ACHN (cell line): ENCODE measurements at regions not wholly inside any gene's neighbourhood (a gene's known extent, or its start where the extent isn't known, plus 50 kb on each side); places are given as distances from the start of the nearest gene placed in this dataset.

Experiments used
- DNase-seq: peaks from one replicate; pipeline ENCODE4 v3.0.0-alpha.2; 2015
- in situ Hi-C: cut with HindIII; loops from 2 replicates; pipeline ENCODE4 v1.10.0; 2017; ENCODE audit warnings: low sequenced_read_pairs, low pct_ligation_motif_present, low pct_unique_long_range_greater_than_20kb

GRCh38 chr2:67667054-67667908, 270.1 kb downstream of the ETAA1 start:
- DNase-seq: no peak
- in situ Hi-C loops: no loop called here

- no peak for DNase-seq
- in situ Hi-C loops: no loop called here
Measured at GRCh38 chr2:67668538-67668937, 271.4 kb downstream of the ETAA1 start.

GRCh38 chr2:67669168-67669567, 272.0 kb downstream of the ETAA1 start:
- in situ Hi-C loops: no loop called here
- DNase-seq: no peak

- no peak for DNase-seq
- in situ Hi-C loops: no loop called here
Measured at GRCh38 chr2:67669766-67670165, 272.6 kb downstream of the ETAA1 start.

GRCh38 chr2:67670747-67671183, 273.6 kb downstream of the ETAA1 start:
- no peak for DNase-seq
- in situ Hi-C loops: no loop called here

- DNase-seq: no peak
- in situ Hi-C loops: no loop called here
Measured at GRCh38 chr2:67671464-67672450, 274.6 kb downstream of the ETAA1 start.

GRCh38 chr2:67674668-67675067, 277.5 kb downstream of the ETAA1 start:
- DNase-seq: no peak
- in situ Hi-C loops: no loop called here

- DNase-seq: no peak
- in situ Hi-C loops: no loop called here
Measured at GRCh38 chr2:67684991-67685390, 287.9 kb downstream of the ETAA1 start.

- no peak for DNase-seq
- in situ Hi-C loops: no loop called here
Measured at GRCh38 chr2:67686254-67686653, 289.1 kb downstream of the ETAA1 start.

- DNase-seq: no peak
- in situ Hi-C loops: no loop called here
Measured at GRCh38 chr2:67689186-67689585, 292.1 kb downstream of the ETAA1 start.

- in situ Hi-C loops: no loop called here
- no peak for DNase-seq
Measured at GRCh38 chr2:67689651-67690050, 292.5 kb downstream of the ETAA1 start.

GRCh38 chr2:67694445-67694844, 297.3 kb downstream of the ETAA1 start:
- no peak for DNase-seq
- in situ Hi-C loops: no loop called here

- in situ Hi-C loops: no loop called here
- DNase-seq: no peak
Measured at GRCh38 chr2:67701011-67701410, 303.9 kb downstream of the ETAA1 start.

- DNase-seq: no peak
- in situ Hi-C loops: no loop called here
Measured at GRCh38 chr2:67702284-67702683, 305.2 kb downstream of the ETAA1 start.

GRCh38 chr2:67702937-67703336, 305.8 kb downstream of the ETAA1 start:
- in situ Hi-C loops: no loop called here

GRCh38 chr2:67706082-67706481, 308.9 kb downstream of the ETAA1 start:
- no peak for DNase-seq
- in situ Hi-C loops: no loop called here

More at GRCh38 chr2:67702937-67703336, 305.8 kb downstream of the ETAA1 start:
- DNase-seq: no peak

- DNase-seq: no peak
- in situ Hi-C loops: no loop called here
Measured at GRCh38 chr2:67707896-67708295, 310.8 kb downstream of the ETAA1 start.

- DNase-seq: no peak
- in situ Hi-C loops: no loop called here
Measured at GRCh38 chr2:67709835-67710234, 312.7 kb downstream of the ETAA1 start.

GRCh38 chr2:67712484-67712883, 315.4 kb downstream of the ETAA1 start:
- in situ Hi-C loops: no loop called here
- DNase-seq: no peak
